IPS-18c (cell line): ENCODE measurements at regions not wholly inside any gene's neighbourhood (a gene's known extent, or its start where the extent isn't known, plus 50 kb on each side); places are given as distances from the start of the nearest gene placed in this dataset.
"Not testable (repeated sequence)": the region's sequence is repeated elsewhere in the genome, so short reads cannot be mapped to it uniquely, and the experiment has no call there.

Experiments
- H3K4me3 ChIP-seq: 2 replicates; pipeline ENCODE4 v1.7.0; 2013; ENCODE audit warnings: low read depth, mild to moderate bottlenecking, low read length, moderate library complexity; ENCODE audit not compliant: insufficient read depth
- H3K9me3 ChIP-seq: one replicate; pipeline ENCODE4 v1.6.1; 2013; ENCODE audit warnings: mild to moderate bottlenecking, low read length, moderate library complexity; ENCODE audit not compliant: control insufficient read depth, insufficient read depth

GRCh38 chrX:139039041-139039440 is 327.5 kb upstream of the FGF13 start:
- H3K4me3 ChIP-seq: no peak overlapping the region
- peaks cover 4% of the 10 kb centered on the region for H3K9me3 ChIP-seq

DNA sequence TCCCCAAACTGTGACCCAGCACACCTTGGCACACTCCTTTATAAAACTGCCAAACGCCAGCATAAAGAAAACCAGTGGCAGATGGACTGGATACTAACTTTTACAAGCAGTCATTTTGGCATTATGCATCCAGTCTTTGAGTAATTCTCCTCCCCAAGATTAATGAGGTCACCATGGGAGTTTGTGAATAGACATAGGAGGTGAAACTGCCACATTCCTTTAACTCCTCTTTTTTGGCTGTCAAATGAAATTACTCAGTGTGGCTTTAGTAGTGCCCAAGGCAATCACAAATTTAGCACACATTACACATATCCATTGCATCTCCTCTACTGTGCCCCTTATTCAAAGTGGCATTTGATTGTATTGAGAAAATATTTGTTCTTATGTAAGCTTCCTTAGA is 315.3 kb upstream of the FGF13 start:
- H3K9me3 ChIP-seq: peaks cover 8% of the 10 kb centered on the region
- no peak overlapping the region for H3K4me3 ChIP-seq

DNA sequence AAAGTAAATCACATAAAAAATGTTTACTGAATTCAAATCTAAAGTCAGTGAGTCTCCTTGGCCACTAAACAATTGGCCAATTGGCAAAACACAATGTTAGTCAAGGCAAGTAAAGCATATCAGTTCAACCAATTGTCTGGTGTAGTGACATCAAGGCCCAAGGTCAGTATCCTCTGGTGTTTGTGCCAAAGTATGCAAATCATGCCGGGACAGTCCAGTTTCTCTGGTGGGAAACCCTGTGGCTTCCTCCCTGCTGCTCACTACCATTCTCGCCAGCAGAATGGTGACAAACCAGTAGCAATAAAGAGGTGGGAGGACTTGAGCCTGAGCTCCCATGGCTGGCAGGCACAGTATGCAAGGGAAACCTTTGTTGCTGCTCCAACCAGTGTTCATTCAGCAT is 314.9 kb upstream of the FGF13 start:
- H3K9me3 ChIP-seq: peaks cover 8% of the 10 kb centered on the region
- H3K4me3 ChIP-seq: no peak overlapping the region

GRCh38 chrX:139025816-139026215 is 314.3 kb upstream of the FGF13 start:
- peaks cover 8% of the 10 kb centered on the region for H3K9me3 ChIP-seq

GRCh38 chrX:139023531-139023930 is 312.0 kb upstream of the FGF13 start:
- no peak overlapping the region for H3K4me3 ChIP-seq
- H3K9me3 ChIP-seq: no peaks in the 10 kb centered on the region

More at GRCh38 chrX:139025816-139026215, 314.3 kb upstream of the FGF13 start:
- no peak overlapping the region for H3K4me3 ChIP-seq

- no peak overlapping the region for H3K4me3 ChIP-seq
- no peaks in the 10 kb centered on the region for H3K9me3 ChIP-seq
Measured at GRCh38 chrX:139020801-139021200, 309.3 kb upstream of the FGF13 start.

DNA sequence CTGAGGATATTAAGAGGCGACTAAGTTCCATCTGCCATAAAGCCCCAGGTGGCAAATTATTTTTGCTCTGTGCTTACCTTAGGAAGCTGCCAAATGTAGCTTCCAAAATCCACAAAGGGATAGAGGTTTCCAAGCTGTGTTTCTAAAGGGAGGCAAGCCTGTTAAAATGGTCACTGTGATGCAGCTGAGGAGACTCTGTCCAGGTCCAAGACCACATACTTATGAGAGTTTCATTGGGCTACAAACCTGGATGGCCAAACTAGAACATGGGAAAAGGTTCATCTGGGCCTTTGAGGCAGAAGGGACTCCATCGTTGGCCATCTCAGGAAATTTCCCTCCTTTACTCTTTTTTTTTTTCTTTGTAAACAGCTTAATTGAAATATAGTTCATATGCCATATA is 306.9 kb upstream of the FGF13 start:
- H3K9me3 ChIP-seq: no peaks in the 10 kb centered on the region
- H3K4me3 ChIP-seq: no peak overlapping the region

DNA sequence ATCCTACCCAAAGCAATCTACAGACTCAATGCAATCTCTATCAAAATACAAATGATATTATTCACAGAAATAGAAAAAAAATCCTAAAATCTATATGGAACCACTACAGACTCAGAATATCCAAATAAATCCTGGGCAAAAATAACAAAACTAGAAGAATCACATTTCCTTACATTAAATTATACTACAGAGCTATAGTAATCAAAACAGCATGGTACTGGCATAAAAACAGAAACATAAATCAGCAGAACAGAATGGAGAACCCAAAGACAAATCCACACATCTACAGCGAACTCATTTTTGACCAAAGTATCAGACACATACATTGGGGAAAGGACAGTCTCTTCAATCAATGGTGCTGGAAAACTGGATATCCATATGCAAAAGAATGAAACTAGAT is 304.1 kb upstream of the FGF13 start:
- Histone ChIP-seq H3K9me3 (peaks cover 4% of the 10 kb centered on the region), H3K4me3 (no peak overlapping the region)

DNA sequence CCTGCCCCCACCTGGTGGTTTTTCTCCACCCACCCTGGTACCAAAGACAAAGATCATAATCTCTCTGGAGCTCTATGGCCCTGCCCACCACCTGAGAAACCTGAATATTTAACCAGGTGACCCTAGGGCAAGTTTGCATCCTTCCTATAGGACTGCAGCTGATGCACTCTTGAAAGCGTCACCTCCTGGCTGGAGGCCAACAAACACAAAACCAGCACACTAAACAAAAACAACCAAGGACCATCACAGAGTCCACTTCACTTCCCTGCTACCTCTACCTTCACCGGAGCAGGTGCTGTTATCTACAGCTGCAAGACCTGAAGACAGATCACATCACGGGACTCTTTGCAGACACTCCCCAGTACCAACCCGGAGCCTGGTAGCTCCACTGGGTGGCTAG is 296.7 kb upstream of the FGF13 start:
- Histone ChIP-seq H3K4me3 (no peak overlapping the region), H3K9me3 (peaks cover 4% of the 10 kb centered on the region)

DNA sequence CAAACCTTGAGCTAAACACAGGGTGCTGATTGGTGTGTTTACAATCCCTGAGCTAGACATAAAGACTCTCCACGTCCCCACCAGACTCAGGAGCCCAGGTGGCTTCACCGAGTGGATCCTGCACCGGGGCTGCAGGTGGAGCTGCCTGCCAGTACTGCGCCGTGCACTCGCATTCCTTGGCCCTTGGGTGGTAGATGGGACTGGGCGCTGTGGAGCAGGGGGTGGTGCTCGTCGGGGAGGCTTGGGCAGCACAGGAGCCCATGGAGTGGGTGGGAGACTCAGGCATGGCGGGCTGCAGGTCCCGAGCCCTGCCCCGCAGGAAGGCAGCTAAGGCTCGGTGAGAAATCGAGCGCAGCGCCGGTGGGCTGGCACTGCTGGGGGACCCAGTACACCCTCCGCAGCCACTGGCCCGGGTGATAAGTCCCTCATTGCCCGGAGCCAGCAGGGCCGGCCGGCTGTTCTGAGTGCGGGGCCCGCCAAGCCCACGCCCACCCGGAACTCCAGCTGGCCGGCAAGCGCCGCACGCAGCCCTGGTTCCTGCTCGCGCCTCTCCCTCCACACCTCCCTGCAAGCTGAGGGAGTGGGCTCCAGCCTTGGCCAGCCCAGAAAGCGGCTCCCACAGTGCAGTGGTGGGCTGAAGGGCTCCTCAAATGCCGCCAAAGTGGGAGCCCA is 292.5 kb upstream of the FGF13 start:
- not testable (repeated sequence) for H3K4me3 ChIP-seq, H3K9me3 ChIP-seq

DNA sequence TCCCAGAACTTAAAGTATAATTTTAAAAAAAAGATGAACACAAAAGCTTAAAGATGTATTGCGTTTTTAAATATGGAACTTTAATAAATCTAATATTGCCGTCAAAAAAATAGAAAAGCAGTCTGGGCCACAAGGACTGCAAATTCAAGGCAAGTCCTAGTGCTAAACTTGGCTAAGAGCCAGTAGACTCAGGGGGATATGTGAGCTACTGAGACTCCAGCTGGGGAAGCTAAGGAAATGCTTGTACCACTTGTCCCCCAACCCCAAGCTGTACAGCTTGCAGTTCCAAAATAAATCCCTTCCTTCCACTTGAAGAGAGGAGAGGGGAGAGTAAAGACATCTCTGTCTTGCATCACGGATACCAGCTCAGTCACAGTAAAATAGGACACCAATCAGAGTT is 290.8 kb upstream of the FGF13 start:
- no peaks in the 10 kb centered on the region for H3K9me3 ChIP-seq
- H3K4me3 ChIP-seq: no peak overlapping the region

DNA sequence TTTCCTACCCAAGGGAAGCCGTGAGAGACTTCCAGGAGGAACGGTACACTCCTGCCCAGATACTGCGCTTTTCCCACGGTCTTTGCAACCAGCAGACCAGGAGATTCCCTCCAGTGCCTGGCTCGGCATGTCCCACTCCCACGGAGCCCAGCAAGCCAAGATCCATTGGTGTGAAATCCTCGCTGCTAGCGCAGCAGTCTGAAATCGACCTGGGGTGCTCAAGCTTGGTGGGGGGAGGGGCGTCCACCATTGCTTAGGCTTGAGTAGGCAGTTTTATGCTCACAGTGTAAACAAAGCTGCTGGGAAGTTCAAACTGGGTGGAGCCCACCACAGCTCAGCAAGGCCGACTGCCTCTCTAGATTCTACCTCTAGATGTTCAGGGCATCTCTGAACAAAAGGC is 284.8 kb upstream of the FGF13 start:
- Histone ChIP-seq H3K9me3 (peaks cover 2% of the 10 kb centered on the region), H3K4me3 (no peak overlapping the region)

GRCh38 chrX:138995458-138995857 is 283.9 kb upstream of the FGF13 start:
- Histone ChIP-seq H3K9me3 (peaks cover 2% of the 10 kb centered on the region), H3K4me3 (no peak overlapping the region)

DNA sequence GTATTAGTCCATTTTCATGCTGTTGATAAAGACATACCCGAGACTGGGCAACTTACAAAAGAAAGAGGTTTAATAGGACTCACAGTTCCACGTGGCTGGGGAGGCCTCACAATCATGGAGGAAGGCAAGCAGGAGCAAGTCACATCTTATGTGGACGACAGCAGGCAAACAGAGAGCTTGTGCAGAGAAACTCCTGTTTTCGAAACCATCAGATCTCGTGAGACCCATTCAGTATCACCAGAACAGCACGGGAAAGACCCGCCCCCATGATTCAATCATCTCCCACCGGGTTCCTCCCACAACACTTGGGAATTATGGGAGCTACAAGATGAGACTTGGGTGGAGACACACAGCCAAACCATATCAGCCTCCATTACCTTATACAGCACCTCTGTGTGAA is 278.9 kb upstream of the FGF13 start:
- not testable (repeated sequence) for H3K4me3 ChIP-seq, H3K9me3 ChIP-seq

DNA sequence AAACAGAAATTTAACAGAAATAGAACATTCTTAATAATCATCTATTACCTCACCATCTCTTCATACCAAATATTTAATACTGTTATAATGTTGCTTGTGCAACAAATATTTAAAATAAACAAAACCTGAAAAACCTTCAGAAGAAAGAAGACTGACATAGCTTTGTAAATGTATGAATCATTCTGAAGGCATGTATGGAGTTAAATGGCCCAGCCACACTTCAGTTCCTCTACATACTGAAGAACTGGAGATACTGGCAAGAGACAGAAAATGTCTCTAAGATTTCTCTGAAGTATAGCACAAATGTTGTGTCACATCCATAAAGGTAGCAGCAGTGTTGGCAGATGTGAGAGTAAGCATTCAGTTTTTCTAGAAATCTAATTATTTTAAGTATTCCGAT is 275.3 kb upstream of the FGF13 start:
- Histone ChIP-seq H3K9me3 (peaks cover 2% of the 10 kb centered on the region), H3K4me3 (no peak overlapping the region)

- no peaks in the 10 kb centered on the region for H3K9me3 ChIP-seq
- no peak overlapping the region for H3K4me3 ChIP-seq
Measured at GRCh38 chrX:138986235-138986634, 274.7 kb upstream of the FGF13 start.

DNA sequence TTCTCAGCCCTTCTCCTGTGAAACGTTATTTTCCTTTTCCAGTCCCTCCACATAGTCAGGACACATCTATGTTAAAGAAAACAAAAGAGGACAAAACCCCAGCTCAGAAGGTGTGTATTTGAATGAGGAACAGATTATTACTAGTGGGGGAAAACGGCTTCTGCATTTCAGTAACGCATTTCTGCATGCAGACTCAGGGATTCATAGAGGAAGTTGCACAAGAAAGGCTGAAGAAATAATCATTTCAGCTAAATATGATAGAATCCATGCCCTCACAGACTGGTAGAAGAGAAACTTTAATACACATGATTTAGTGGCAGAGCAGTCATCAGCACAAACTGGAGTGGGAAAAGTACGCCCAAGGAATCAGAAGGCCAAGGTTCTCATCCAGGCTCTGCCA is 270.8 kb upstream of the FGF13 start:
- H3K9me3 ChIP-seq: peaks cover 2% of the 10 kb centered on the region

DNA sequence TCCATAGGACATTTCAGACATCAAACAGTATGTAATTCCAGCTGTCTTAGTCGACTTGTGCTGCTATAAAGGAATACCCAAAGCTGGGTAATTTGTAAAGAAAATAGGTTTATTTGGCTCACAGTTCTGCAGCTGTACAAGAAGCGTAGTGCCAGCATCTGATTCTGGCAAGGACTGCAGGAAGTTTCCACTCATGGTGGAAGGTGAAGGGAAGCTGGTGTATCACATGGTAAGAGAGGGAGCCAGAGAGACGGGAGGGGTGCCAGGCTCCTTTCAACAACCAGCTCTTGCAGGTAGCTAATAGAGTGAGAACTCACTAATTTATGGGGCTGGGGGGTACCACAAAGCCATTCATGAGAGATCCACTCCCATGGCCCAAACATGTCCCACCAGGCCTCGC is 253.0 kb upstream of the FGF13 start:
- no peak overlapping the region for H3K4me3 ChIP-seq

More for the DNA sequence above, 270.8 kb upstream of the FGF13 start:
- H3K4me3 ChIP-seq: no peak overlapping the region

DNA sequence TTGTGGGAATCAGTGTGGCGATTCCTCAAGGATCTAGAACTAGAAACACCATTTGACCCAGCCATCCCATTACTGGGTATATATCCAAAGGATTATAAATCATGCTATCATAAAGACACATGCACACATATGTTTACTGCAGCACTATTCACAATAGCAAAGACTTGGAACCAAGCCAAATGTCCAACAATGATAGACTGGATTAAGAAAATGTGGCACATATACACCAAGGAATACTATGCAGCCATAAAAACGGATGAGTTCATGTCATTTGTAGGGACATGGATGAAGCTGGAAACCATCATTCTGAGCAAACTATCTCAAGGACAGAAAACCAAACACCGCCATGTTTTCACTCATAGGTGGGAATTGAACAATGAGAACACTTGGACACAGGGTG is 250.9 kb upstream of the FGF13 start:
- H3K4me3 ChIP-seq, H3K9me3 ChIP-seq: not testable (repeated sequence)

More for the DNA sequence above, 253.0 kb upstream of the FGF13 start:
- peaks cover 6% of the 10 kb centered on the region for H3K9me3 ChIP-seq
